Endothelial cell (in vitro differentiated cells): ENCODE measurements at regions not wholly inside any gene's neighbourhood (a gene's known extent, or its start where the extent isn't known, plus 50 kb on each side); places are given as distances from the start of the nearest gene placed in this dataset.

Experiments
- DNase-seq: peaks from one replicate; pipeline ENCODE4 v3.0.0; 2021; ENCODE audit warnings: low spot score
- H3K27ac Mint-ChIP-seq: one replicate; pipeline ENCODE4 v1.8.0; 2021; ENCODE audit warnings: mixed read lengths, inconsistent platforms; ENCODE audit not compliant: unreplicated experiment
- H3K27me3 Mint-ChIP-seq: one replicate; pipeline ENCODE4 v1.8.0; 2021; ENCODE audit warnings: mild to moderate bottlenecking, moderate library complexity, mixed read lengths, inconsistent platforms; ENCODE audit not compliant: unreplicated experiment
- H3K36me3 Mint-ChIP-seq: one replicate; pipeline ENCODE4 v1.8.0; 2021; ENCODE audit warnings: mild to moderate bottlenecking, low read depth, mixed read lengths, inconsistent platforms; ENCODE audit not compliant: unreplicated experiment
- H3K4me1 Mint-ChIP-seq: one replicate; pipeline ENCODE4 v1.8.0; 2021; ENCODE audit warnings: mild to moderate bottlenecking, mixed read lengths, inconsistent platforms; ENCODE audit not compliant: unreplicated experiment
- H3K4me3 Mint-ChIP-seq: one replicate; pipeline ENCODE4 v1.8.0; 2021; ENCODE audit warnings: mild to moderate bottlenecking, mixed read lengths, inconsistent platforms; ENCODE audit not compliant: unreplicated experiment
- H3K9me3 Mint-ChIP-seq: one replicate; pipeline ENCODE4 v1.8.0; 2021; ENCODE audit warnings: mixed read lengths, inconsistent platforms; ENCODE audit not compliant: unreplicated experiment
- CTCF ChIP-seq: fragments of 200-600 bp; sonication (generic); IDR thresholded peaks from one replicate; pipeline ENCODE4 v1.5.0; 2021; ENCODE audit warnings: antibody characterized with exemption; ENCODE audit not compliant: unreplicated experiment

- no peak for DNase-seq
- no peak overlapping the region for H3K4me3 Mint-ChIP-seq
- peaks cover 12% of the 10 kb centered on the region for H3K27me3 Mint-ChIP-seq
- no peak overlapping the region for H3K27ac Mint-ChIP-seq
- H3K4me1 Mint-ChIP-seq: peaks cover 8% of the 10 kb centered on the region
- no peak for TF ChIP-seq CTCF
- H3K9me3 Mint-ChIP-seq: no peaks in the 10 kb centered on the region
- no peaks in the 10 kb centered on the region for H3K36me3 Mint-ChIP-seq
Observed at GRCh38 chr2:128377071-128377910, 58.6 kb upstream of the HS6ST1 start.

GRCh38 chr2:128378231-128379020 is 59.8 kb upstream of the HS6ST1 start:
- Mint-ChIP-seq H3K9me3 (no peaks in the 10 kb centered on the region), H3K36me3 (no peaks in the 10 kb centered on the region), H3K27me3 (peaks cover 10% of the 10 kb centered on the region), H3K4me1 (peaks cover 8% of the 10 kb centered on the region), H3K4me3 (no peak overlapping the region), H3K27ac (no peak overlapping the region)
- DNase-seq: no peak
- no peak for TF ChIP-seq CTCF

- no peak overlapping the region for H3K27ac Mint-ChIP-seq
- H3K36me3 Mint-ChIP-seq: no peaks in the 10 kb centered on the region
- no peak for DNase-seq
- H3K27me3 Mint-ChIP-seq: peaks cover 9% of the 10 kb centered on the region
- H3K4me3 Mint-ChIP-seq: no peak overlapping the region
- no peak for TF ChIP-seq CTCF
- H3K4me1 Mint-ChIP-seq: peaks cover 8% of the 10 kb centered on the region
- no peaks in the 10 kb centered on the region for H3K9me3 Mint-ChIP-seq
Observed at GRCh38 chr2:128379021-128380015, 60.6 kb upstream of the HS6ST1 start.

GRCh38 chr2:128380061-128380889 is 61.6 kb upstream of the HS6ST1 start:
- DNase-seq: no peak
- TF ChIP-seq CTCF: no peak
- H3K27me3 Mint-ChIP-seq: peaks cover 9% of the 10 kb centered on the region
- no peak overlapping the region for H3K27ac Mint-ChIP-seq
- H3K4me3 Mint-ChIP-seq: no peak overlapping the region
- H3K9me3 Mint-ChIP-seq: no peaks in the 10 kb centered on the region
- peaks cover 8% of the 10 kb centered on the region for H3K4me1 Mint-ChIP-seq
- no peaks in the 10 kb centered on the region for H3K36me3 Mint-ChIP-seq
